GM19455 (cell line): ENCODE measurements at regions not wholly inside any gene's neighbourhood (a gene's known extent, or its start where the extent isn't known, plus 50 kb on each side); places are given as distances from the start of the nearest gene placed in this dataset.

ENCODE experiments used
- ATAC-seq: cut with Tn5 transposase; IDR thresholded peaks from one replicate; pipeline ENCODE4 v1.9.1; 2021; ENCODE audit not compliant: unreplicated experiment

DNA sequence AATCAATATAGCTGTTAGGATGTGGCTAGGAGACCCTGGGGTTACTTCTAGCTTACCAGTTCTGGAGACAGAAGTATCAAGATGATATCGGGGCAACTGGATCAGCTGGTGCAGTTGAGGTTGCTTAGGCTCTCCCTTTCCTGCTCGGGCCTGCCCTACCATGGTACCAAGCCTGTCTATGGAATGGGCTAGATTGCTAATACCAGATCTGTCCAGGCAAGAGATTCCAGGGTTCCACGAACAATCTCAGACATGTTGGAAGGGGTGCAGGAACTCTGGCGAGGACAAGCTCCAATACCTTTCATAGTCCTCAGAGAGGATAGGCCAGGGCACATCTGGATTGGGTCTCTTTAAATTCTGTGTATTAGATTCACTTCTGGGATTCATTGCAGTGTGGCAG is 53.8 kb downstream of the ADM start:
- ATAC-seq = no peak

DNA sequence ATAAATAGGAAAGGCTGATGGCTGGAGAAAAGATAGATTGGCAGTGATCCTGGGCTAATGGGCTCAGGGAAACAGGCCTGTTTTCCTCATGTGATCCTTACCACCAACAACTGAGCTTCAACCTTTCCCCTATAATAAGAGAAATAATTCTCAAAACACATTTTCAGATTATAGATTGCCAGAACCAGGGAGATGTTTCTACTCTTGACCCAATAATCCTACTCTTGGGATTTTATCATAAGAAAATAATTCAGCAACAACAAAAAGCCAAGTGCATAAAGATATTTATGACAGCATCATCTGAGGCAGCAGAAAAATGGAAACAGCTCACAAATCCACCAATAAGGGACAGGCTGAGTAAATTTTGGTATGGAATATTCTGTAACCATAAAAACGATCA is 54.3 kb downstream of the ADM start:
- ATAC-seq = no peak

- ATAC-seq = no peak
Observed at GRCh38 chr11:10360835-10361234, 56.0 kb downstream of the ADM start.

DNA sequence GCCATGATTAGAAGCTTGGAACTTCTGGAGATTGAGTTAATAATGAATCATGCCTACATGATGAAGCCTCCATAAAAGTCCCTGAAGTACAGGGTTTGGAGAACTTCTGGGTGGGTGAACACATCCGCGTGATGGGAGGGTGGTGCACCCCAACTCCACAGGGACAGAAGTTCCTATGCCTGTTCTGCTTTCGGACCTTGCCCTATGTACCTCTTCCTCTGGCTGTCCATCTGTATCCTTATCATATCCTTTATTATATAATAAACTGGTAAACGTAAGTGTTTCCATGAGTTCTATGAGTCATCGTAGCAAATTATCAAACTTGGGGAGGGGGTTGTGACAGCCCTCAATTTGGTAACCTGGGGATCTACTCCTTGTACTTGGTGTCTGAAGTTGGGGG is 60.2 kb downstream of the ADM start:
- no peak for ATAC-seq

GRCh38 chr11:10366568-10367331 is 61.9 kb downstream of the ADM start:
- ATAC-seq = peak; percentile 94

GRCh38 chr11:10371926-10372641 is 67.2 kb downstream of the ADM start:
- no peak for ATAC-seq

DNA sequence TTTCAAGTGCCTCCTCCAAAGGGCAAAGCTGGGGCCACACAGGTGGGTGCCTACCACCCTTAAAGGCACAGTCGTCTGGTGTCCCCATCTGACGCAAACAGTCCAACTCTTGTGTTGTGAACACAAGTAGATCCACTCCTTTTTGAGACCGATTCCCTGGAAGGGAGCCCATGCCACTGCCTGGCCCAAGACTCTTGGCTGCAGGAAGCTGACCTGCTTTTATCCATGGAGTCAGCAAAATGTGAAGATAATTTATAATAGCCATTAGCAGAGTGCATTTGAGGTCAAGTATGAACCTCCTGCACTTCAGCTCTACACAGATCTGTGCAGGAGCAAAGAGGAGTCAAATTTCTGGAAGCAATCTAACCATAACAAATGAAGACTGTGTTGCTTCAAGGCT is 68.5 kb downstream of the ADM start:
- no peak for ATAC-seq

DNA sequence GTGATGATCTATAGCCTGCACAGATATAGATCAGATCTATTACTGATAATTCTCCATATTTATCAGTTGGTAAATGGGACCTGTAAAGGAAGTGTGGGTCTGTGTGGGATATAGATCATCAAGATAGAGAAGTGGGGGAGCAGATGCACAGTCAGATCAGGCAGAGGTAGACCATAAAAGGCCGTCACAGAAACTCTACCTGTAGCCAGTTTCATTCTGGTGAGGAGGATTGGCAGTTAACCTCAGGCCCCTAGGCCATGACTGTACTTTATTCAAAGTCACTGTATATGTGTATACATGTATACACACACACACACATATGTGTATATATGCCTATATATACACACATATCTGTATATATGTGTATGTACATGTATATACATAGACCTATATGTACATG is 69.1 kb downstream of the ADM start:
- ATAC-seq = no peak

- no peak for ATAC-seq
Observed at GRCh38 chr11:10374386-10374785, 69.5 kb downstream of the ADM start.

DNA sequence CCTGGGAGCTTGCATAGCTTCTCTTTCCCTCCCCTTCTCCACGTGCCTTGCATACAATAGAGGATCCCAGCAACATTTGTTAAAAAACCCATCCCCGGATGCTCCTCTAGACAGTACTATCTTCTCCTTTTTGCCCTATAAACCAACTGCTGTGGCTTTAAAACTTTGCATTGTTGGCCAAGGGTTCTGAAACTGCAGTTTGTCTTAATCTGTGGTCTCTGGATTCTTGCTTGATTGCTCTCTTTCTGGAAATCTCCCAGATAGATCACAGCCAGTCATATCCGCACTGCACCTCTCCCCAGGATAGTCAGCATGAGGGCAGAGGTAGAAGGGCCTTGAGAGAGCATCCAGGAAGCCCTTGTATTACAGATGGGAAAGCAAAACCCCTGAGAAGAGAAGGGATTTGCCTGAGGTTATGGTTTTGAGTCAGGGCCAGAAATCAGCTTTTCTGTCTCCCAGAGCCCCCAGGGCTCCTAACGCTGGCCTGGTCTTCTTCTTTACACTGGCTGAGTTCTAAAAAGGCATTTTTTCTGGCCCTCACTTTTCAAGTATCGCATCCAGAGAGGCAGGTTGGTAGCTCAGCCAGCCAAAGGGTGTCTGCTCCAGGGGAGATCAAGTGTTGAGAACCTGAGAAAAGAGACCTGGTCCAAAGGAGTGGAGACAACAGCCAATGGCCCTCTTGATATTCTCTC is 70.6 kb downstream of the ADM start:
- ATAC-seq = no peak

DNA sequence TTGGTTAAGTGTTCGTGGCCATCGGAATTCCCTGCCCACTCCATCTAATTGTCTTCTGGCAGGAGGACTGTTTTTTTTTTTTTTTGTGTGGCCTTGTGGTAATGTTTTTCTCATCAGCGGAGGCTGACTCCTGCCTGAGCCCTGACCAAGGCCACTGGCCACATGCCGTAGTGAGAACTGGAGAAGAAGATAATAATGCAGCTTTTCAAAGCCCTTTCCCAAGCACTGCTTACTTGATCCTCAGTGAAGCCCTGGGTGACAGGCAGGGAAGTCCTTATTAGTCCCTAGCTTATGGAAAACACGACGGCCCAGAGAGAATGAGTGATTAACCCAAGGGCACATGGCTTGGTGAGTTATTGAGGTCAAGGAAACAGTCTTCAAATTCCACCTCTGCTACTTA is 71.2 kb downstream of the ADM start:
- no peak for ATAC-seq

DNA sequence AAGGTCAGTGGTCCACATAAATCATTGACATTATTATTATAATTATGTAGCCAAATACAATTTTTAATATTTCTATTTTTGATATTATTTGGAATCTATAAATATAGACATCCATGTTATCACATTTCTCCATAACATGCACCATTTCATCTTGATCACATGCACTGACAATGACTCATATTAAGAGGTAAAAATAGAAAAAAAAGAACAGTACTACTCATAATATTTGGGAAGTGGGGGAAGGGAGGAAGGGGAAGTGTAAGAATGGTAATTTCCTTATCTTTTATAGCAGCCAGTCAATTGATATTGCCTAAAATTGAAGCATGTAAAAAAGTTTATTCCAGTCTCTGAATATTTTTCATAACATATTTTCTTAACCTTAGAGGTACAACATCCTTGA is 72.3 kb downstream of the ADM start:
- ATAC-seq = no peak

- ATAC-seq = no peak
Observed at GRCh38 chr11:10378362-10378761, 73.5 kb downstream of the ADM start.

DNA sequence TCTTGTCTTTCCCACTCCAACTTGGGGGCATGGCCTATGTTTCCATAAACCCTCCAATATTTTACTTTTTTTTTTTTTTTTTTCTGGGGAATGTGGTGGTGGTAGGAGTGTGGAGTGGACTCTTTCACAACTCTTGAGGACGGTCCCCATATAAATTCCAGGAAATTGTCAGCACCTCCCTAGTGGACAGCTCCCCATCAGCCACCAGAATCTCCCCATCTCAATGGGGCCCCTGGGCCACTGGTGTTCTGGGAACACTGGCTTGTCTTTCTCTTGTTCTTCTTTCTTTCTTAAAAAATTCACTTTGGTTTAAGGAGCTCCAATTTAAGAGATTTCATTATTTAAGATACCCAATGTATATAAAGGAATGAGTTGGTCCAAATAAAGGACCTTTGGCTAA is 74.1 kb downstream of the ADM start:
- no peak for ATAC-seq

- ATAC-seq = no peak
Observed at GRCh38 chr11:10379426-10379825, 74.6 kb downstream of the ADM start.

DNA sequence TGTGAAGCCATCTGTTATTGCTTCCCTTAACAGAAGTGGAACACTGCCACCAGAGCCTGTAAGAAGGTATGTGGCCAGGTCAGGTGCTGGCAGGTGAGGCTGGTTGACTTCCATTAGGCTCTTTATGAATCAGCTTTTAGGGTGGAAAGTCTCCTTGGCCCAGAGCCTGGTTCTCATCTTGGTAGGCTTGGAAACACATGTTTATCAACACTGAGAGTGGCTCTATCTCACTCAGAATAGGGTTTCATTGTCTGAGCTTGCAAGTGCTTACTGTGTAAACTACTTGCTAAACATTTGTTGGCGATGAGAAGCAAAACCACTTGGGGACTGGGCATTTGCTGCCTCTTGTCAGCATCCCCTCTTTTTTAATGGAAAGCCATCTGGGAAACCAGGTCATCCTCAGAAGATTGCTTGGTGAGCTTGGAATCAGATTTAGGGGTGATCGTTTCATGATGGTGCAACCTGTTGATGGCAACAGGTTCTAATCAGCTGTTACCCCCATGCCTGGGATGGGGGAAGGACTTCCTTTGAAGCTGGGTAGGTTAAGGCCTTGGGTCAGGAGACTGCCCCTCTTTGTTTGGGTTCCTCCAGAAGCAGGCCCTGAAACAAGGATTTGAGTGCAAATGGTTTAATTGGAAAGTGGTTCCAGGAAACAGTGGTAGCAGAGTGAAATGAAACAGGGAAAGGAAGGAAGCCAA is 75.0 kb upstream of the AMPD3 start:
- ATAC-seq = no peak

DNA sequence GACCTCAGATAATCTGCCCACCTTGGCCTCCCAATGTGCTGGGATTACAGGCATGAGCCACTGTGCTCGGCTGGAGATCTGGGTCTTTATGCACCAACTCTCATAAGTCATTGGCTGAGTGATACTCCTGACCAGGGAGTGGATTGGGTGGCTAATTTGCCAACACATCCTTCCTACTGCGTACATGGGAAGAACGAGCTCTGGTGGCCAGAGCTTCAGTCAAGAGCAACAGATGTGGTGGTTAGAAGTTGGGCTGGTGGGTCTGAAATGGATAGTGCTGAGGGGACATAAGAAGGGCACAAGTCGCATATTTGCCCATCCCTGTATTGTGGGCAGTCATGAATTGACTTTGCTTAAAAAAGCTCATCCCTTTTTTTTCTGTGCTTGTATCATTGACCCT is 74.1 kb upstream of the AMPD3 start:
- ATAC-seq = no peak

DNA sequence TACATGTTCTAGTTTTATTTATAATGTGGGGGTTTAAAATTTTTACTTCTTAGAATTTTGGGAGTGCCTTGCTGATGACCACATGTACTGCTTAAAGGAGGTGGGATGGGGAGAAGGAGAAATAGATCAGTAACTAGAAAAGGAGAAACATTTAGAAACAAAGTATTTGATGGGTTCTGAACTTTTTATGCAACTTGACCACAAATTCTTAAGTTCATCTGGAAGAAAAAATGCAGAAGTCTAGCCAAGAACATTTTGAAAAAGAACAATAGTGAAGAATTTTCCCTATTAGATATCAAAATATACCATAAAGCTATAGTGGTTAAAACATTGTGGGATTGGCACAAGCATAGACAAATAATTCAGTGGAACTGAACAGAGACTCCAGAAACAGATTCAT is 73.3 kb upstream of the AMPD3 start:
- no peak for ATAC-seq

GRCh38 chr11:10382518-10382917 is 72.5 kb upstream of the AMPD3 start:
- no peak for ATAC-seq

DNA sequence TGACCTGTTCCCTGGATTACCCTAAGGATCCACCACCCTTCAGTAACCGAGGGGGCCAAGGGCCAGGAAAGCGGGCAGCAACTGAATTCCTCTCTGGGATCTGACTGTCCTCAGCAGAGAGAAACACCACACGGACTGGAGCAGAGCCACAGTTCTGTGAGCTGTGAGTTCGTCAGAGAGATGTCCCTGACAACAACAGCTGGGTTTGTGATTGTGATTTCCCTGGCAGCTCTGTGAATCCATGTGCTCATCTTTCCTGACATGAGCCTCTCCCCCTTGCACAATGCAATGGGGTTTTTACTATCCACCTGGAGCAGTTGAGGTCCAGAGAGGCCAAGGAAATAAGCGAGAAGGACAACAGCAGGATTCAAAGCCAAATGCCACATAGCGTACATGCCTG is 69.4 kb upstream of the AMPD3 start:
- ATAC-seq = no peak

DNA sequence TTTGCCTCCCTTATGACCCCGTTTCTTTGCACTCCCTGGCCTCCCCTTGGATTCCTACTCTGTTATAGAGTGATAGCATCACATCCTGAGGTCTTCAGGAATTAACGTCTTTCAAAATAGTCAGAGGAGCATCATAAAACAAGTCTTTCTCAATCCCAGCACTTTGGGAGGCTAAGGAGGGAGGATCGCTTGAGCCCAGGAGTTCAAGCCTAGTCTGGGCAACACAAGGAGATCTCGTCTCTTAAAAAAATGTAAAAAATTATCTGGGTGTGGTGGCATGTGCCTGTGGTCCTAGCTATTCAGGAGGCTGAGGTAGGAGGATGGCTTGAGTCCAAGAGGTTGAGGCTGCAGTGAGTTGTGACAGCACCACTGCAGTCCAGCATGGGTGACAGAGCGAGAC is 68.7 kb upstream of the AMPD3 start:
- ATAC-seq = no peak

DNA sequence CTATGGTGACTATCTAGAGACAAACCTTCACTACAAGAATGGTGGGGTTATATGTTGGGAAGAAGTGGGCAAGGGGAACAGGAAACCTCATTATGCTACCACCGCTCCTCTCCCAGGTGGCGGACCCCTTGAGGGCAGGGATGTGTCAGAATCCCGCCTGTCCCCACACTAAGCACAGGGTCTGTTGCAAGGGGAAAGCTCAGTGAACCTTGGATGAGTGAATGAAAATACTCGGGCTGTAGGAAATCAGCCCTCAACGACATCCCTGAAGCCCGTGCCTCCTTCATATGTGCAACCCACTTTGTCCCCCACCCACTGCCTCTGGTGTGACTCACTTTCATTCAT is 68.2 kb upstream of the AMPD3 start:
- ATAC-seq = no peak
